SK-N-SH (cell line): ENCODE measurements at regions not wholly inside any gene's neighbourhood (a gene's known extent, or its start where the extent isn't known, plus 50 kb on each side); places are given as distances from the start of the nearest gene placed in this dataset.

ENCODE experiments used
- CTCF ChIA-PET: fragments of 300-600, 350-600 bp; formaldehyde crosslinking; extraction: SDS; loops from one replicate; lab custom pipeline; 2021; lab: Yijun Ruan, JAX
- POLR2A ChIA-PET: fragments of 350-600 bp; sonication (Branson Sonifier 250); formaldehyde crosslinking; extraction: SDS; loops from one replicate; lab custom pipeline; 2020; ENCODE audit warnings: antibody characterized with exemption, inconsistent platforms; lab: Yijun Ruan, JAX
- DNase-seq: peaks from one replicate; pipeline ENCODE4 v3.0.0; 2012
- H2AFZ ChIP-seq: fragments of 200-600 bp; sonication (generic); 2 replicates; pipeline ENCODE4 v1.8.1; 2016; ENCODE audit warnings: antibody characterized with exemption, mild to moderate bottlenecking, low read depth
- H3F3A ChIP-seq: fragments of 200-600 bp; sonication (generic); replicated peaks from 2 replicates; pipeline ENCODE3; 2016; ENCODE audit warnings: antibody characterized with exemption, mild to moderate bottlenecking; ENCODE audit not compliant: insufficient read depth
- H3K27ac ChIP-seq, 2 experiments: fragments of 200-500 bp in 1 of 2; fragments of 200-600 bp in 1 of 2; sonication (Bioruptor generic) in 1 of 2; sonication (generic), shearing (Covaris generic) in 1 of 2; 2 replicates each; pipeline versions ENCODE4 v1.5.1 to v1.6.1; 2014 to 2016; ENCODE audit warnings: low read depth in 2 of 2, inconsistent platforms in 1 of 2, low read length in 1 of 2, mild to moderate bottlenecking in 1 of 2, mixed read lengths in 1 of 2
- H3K27me3 ChIP-seq: fragments of 200-600 bp; sonication (generic), shearing (Covaris generic); 2 replicates; pipeline ENCODE4 v1.6.1; 2016; ENCODE audit warnings: mixed run types; ENCODE audit not compliant: insufficient read depth
- H3K36me3 ChIP-seq, 2 experiments: fragments of 200-500 bp in 1 of 2; fragments of 200-600 bp in 1 of 2; sonication (Bioruptor generic) in 1 of 2; sonication (generic) in 1 of 2; replicated peaks in 1 of 2; 2 replicates each; pipeline versions ENCODE3 to v1.5.1; 2014 to 2016; ENCODE audit warnings: low read length in 1 of 2, mild to moderate bottlenecking in 1 of 2; ENCODE audit not compliant: insufficient read depth in 2 of 2, control insufficient read depth in 1 of 2
- H3K4me1 ChIP-seq, 2 experiments: fragments of 200-500 bp in 1 of 2; fragments of 200-600 bp in 1 of 2; sonication (Bioruptor generic) in 1 of 2; sonication (generic), shearing (Covaris generic) in 1 of 2; 2 replicates each; pipeline versions ENCODE4 v1.5.1 to v1.6.1; 2014 to 2016; ENCODE audit warnings: low read depth in 1 of 2, low read length in 1 of 2, mixed run types in 1 of 2; ENCODE audit not compliant: insufficient read depth in 2 of 2, control insufficient read depth in 1 of 2
- H3K4me2 ChIP-seq: fragments of 200-600 bp; sonication (generic), shearing (Covaris generic); 2 replicates; pipeline ENCODE4 v1.6.1; 2017; ENCODE audit warnings: mixed run types
- H3K4me3 ChIP-seq, 2 experiments: fragments of 200-500 bp in 1 of 2; fragments of 200-600 bp in 1 of 2; sonication (Bioruptor generic) in 1 of 2; sonication (generic), shearing (Covaris generic) in 1 of 2; 2 replicates each; pipeline versions ENCODE4 v1.5.1 to v1.8.1; 2014 to 2016; ENCODE audit warnings: low read depth in 2 of 2, inconsistent platforms in 1 of 2, low read length in 1 of 2, mild to moderate bottlenecking in 1 of 2, mixed read lengths in 1 of 2, moderate library complexity in 1 of 2
- H3K79me2 ChIP-seq: fragments of 200-600 bp; sonication (generic); 2 replicates; pipeline ENCODE4 v1.8.1; 2017; ENCODE audit warnings: mild to moderate bottlenecking; ENCODE audit not compliant: insufficient read depth
- H3K9ac ChIP-seq: fragments of 200-600 bp; sonication (generic); 2 replicates; pipeline ENCODE4 v1.6.1; 2017; ENCODE audit warnings: mixed run types
- H3K9me2 ChIP-seq: fragments of 200-600 bp; sonication (generic); 2 replicates; pipeline ENCODE4 v1.6.1; 2017; ENCODE audit warnings: mixed run types
- H3K9me3 ChIP-seq: fragments of 200-600 bp; sonication (generic); 2 replicates; pipeline ENCODE4 v1.6.1; 2017; ENCODE audit warnings: mixed run types, mild to moderate bottlenecking, moderate library complexity
- H4K20me1 ChIP-seq: fragments of 200-600 bp; sonication (generic); 2 replicates; pipeline ENCODE4 v1.6.1; 2017; ENCODE audit warnings: mild to moderate bottlenecking, mixed run types; ENCODE audit not compliant: insufficient read depth
- EZH2phosphoT487 ChIP-seq: fragments of 200-600 bp; sonication (generic); IDR thresholded peaks from 2 replicates; pipeline ENCODE4 v1.6.1; 2017; ENCODE audit warnings: low read depth, mixed run types, mild to moderate bottlenecking, antibody characterized with exemption, moderate library complexity, borderline replicate concordance
- FOXJ3 ChIP-seq: sonication (generic); formaldehyde crosslinking; IDR thresholded peaks from 2 replicates; pipeline ENCODE4 v1.5.1; 2020; ENCODE audit warnings: mild to moderate bottlenecking, missing genetic modification reagents
- FOXM1 ChIP-seq: IDR thresholded peaks from 2 replicates; pipeline ENCODE4 v1.4.0; 2012; ENCODE audit warnings: low read depth, mild to moderate bottlenecking
- MEF2A ChIP-seq: IDR thresholded peaks from 2 replicates; pipeline ENCODE4 v1.4.0; 2012; ENCODE audit warnings: low read depth, borderline replicate concordance
- NRF1 ChIP-seq: IDR thresholded peaks from 2 replicates; pipeline ENCODE4 v1.6.1; 2012; ENCODE audit warnings: low read depth, mild to moderate bottlenecking, low read length
- POLR2AphosphoS5 ChIP-seq: IDR thresholded peaks from 2 replicates; pipeline ENCODE4 v1.6.1; 2012; ENCODE audit warnings: low read depth, low read length
- RAD21 ChIP-seq: IDR thresholded peaks from 2 replicates; pipeline ENCODE4 v1.6.1; 2012; ENCODE audit warnings: mild to moderate bottlenecking, low read length
- RCOR1 ChIP-seq: fragments of 150-350 bp; IDR thresholded peaks from 2 replicates; pipeline ENCODE4 v1.6.1; 2017; ENCODE audit warnings: antibody characterized with exemption, low read length
- SMC3 ChIP-seq: IDR thresholded peaks from 2 replicates; pipeline ENCODE4 v1.6.1; 2012; ENCODE audit warnings: low read depth, low read length, improper control_type of control experiment
- WGBS: methylation state at CpG from one replicate; pipeline ENCODE4 v1.1.6; 2017; ENCODE audit warnings: low lambda C conversion rate; 5-methylcytosine and 5-hydroxymethylcytosine counted together
- TF ChIP-seq, protein P1 (sequence below): fragments of 200-600 bp; sonication (generic); IDR thresholded peaks from 2 replicates; pipeline ENCODE4 v1.6.1; 2017; ENCODE audit warnings: antibody characterized with exemption, mild to moderate bottlenecking, moderate library complexity
- TF ChIP-seq, protein P2 (sequence below): fragments of 150-350 bp; IDR thresholded peaks from 2 replicates; pipeline ENCODE4 v1.6.1; 2016; ENCODE audit warnings: mild to moderate bottlenecking, low read depth, low read length
- TF ChIP-seq, protein P3 (sequence below): IDR thresholded peaks from 2 replicates; pipeline ENCODE4 v1.6.1; 2012; ENCODE audit warnings: mild to moderate bottlenecking, low read depth, low read length, moderate library complexity

DNA sequence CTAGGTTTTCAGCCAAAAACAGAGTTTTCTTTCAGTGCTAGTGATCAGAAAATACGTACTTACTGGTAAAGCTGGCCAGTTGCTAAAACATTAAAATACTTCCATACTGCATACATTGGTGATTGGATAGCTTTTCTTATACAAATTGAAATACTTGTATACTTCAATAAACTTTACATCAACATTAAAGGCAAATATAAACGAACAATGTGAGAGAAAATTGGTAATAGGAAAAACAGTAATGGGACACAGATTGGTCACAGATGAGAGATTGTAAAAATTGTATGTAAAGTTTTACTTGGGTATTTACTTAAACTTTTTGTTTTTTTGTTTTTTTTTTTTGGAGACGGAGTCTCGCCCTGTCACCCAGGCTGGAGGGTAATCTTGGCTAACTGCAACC lies 391.7 kb downstream of the TFEC start (continued):
- TF ChIP-seq, protein P1, sequence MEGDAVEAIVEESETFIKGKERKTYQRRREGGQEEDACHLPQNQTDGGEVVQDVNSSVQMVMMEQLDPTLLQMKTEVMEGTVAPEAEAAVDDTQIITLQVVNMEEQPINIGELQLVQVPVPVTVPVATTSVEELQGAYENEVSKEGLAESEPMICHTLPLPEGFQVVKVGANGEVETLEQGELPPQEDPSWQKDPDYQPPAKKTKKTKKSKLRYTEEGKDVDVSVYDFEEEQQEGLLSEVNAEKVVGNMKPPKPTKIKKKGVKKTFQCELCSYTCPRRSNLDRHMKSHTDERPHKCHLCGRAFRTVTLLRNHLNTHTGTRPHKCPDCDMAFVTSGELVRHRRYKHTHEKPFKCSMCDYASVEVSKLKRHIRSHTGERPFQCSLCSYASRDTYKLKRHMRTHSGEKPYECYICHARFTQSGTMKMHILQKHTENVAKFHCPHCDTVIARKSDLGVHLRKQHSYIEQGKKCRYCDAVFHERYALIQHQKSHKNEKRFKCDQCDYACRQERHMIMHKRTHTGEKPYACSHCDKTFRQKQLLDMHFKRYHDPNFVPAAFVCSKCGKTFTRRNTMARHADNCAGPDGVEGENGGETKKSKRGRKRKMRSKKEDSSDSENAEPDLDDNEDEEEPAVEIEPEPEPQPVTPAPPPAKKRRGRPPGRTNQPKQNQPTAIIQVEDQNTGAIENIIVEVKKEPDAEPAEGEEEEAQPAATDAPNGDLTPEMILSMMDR, result no peak
- TF ChIP-seq FOXM1 (no peak), FOXJ3 (no peak), SMC3 (no peak), RAD21 (no peak), NRF1 (no peak), RCOR1 (no peak)

DNA sequence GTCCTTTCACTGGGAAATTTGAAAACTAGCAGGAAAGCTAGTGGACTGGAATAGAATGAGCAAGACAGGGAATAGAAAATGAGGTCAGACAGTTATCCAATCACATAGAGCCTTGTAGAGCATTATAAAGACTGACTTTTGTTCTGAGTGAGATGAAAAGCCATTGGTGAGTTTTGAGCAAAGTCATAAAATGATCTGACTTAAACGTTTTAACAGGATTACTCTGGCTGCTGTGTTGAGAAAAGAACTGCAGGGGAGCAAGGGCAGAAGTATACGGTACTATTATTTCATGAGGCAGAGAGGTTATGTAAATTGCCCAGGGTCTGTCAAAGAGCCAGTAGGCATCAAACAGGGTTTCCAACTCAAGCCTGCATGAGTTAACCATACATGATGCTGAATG lies 393.4 kb downstream of the TFEC start:
- no peak for DNase-seq
- H2AFZ ChIP-seq, result no peak overlapping the region
- H3K27ac ChIP-seq, result no peak overlapping the region
- no peaks in the 10 kb centered on the region for H3K36me3 ChIP-seq
- no peak overlapping the region for H3K9ac ChIP-seq
- no peaks in the 10 kb centered on the region for H3K9me3 ChIP-seq
- no peaks in the 10 kb centered on the region for H3K4me1 ChIP-seq
- no peaks in the 10 kb centered on the region for H3K9me2 ChIP-seq
- no peak overlapping the region for H3K4me3 ChIP-seq
- no peaks in the 10 kb centered on the region for H3K27me3 ChIP-seq
- 2% methylated on average over 2 of the region's 2 CpGs for WGBS
- CTCF ChIA-PET, result no interaction called here
- TF ChIP-seq, protein P2, sequence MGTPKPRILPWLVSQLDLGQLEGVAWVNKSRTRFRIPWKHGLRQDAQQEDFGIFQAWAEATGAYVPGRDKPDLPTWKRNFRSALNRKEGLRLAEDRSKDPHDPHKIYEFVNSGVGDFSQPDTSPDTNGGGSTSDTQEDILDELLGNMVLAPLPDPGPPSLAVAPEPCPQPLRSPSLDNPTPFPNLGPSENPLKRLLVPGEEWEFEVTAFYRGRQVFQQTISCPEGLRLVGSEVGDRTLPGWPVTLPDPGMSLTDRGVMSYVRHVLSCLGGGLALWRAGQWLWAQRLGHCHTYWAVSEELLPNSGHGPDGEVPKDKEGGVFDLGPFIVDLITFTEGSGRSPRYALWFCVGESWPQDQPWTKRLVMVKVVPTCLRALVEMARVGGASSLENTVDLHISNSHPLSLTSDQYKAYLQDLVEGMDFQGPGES, result no peak
- TF ChIP-seq, protein P1, result no peak
- no peak for TF ChIP-seq MEF2A
- TF ChIP-seq, protein P3, sequence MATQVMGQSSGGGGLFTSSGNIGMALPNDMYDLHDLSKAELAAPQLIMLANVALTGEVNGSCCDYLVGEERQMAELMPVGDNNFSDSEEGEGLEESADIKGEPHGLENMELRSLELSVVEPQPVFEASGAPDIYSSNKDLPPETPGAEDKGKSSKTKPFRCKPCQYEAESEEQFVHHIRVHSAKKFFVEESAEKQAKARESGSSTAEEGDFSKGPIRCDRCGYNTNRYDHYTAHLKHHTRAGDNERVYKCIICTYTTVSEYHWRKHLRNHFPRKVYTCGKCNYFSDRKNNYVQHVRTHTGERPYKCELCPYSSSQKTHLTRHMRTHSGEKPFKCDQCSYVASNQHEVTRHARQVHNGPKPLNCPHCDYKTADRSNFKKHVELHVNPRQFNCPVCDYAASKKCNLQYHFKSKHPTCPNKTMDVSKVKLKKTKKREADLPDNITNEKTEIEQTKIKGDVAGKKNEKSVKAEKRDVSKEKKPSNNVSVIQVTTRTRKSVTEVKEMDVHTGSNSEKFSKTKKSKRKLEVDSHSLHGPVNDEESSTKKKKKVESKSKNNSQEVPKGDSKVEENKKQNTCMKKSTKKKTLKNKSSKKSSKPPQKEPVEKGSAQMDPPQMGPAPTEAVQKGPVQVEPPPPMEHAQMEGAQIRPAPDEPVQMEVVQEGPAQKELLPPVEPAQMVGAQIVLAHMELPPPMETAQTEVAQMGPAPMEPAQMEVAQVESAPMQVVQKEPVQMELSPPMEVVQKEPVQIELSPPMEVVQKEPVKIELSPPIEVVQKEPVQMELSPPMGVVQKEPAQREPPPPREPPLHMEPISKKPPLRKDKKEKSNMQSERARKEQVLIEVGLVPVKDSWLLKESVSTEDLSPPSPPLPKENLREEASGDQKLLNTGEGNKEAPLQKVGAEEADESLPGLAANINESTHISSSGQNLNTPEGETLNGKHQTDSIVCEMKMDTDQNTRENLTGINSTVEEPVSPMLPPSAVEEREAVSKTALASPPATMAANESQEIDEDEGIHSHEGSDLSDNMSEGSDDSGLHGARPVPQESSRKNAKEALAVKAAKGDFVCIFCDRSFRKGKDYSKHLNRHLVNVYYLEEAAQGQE, result no peak
- TF ChIP-seq POLR2AphosphoS5, result no peak
- TF ChIP-seq EZH2phosphoT487, result no peak
- POLR2A ChIA-PET, result no interaction called here
- H3F3A ChIP-seq, result no peaks in the 10 kb centered on the region
- no peaks in the 10 kb centered on the region for H4K20me1 ChIP-seq
- H3K79me2 ChIP-seq, result no peaks in the 10 kb centered on the region
- H3K4me2 ChIP-seq, result no peak overlapping the region
